T-helper 1 cell treated with Interleukin-12 subunit alpha and Interleukin-12 subunit beta and Interleukin-4 antibody, amounts not matched to agents 30 μg/mL and 1 μg/mL, for 36 hours (primary cell): ENCODE measurements at regions not wholly inside any gene's neighbourhood (a gene's known extent, or its start where the extent isn't known, plus 50 kb on each side); places are given as distances from the start of the nearest gene placed in this dataset.
A peak's percentile ranks its signal among the peaks of the same experiment; 100 is the strongest.
"Not testable (repeated sequence)": the region's sequence is repeated elsewhere in the genome, so short reads cannot be mapped to it uniquely, and the experiment has no call there.

Experiments
- H3K27ac Mint-ChIP-seq: one replicate; pipeline ENCODE4 v1.8.0; 2021; ENCODE audit warnings: mild to moderate bottlenecking, mixed read lengths
- H3K27me3 Mint-ChIP-seq: one replicate; pipeline ENCODE4 v1.8.0; 2021; ENCODE audit warnings: low read depth, mixed read lengths
- H3K36me3 Mint-ChIP-seq: one replicate; pipeline ENCODE4 v1.8.0; 2021; ENCODE audit warnings: low read depth, mixed read lengths
- H3K4me1 Mint-ChIP-seq: one replicate; pipeline ENCODE4 v1.8.0; 2021; ENCODE audit warnings: low read depth, mixed read lengths
- H3K4me3 Mint-ChIP-seq: one replicate; pipeline ENCODE4 v1.8.0; 2021; ENCODE audit warnings: mild to moderate bottlenecking, moderate library complexity, mixed read lengths
- H3K9me3 Mint-ChIP-seq: one replicate; pipeline ENCODE4 v1.8.0; 2021; ENCODE audit warnings: mixed read lengths

DNA sequence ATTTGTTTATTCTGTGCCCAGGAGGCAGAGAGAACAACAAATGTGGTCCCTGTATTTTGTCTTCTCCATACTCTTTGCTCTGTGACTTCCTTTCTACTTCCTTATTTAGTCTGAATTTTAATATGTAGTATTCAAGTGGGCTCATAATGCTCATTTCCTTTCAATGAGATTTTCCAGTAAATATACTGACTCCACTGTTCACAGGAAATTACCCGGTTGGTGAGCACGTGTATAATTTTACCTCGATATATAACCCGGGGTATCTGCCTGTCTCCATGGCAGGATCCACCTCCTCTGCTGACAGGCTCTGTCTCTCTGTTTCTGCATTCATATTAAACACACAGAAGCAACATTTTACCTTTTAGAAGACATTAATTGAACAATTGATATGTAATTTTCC is 166.0 kb downstream of the SLC38A4 start:
- Mint-ChIP-seq H3K36me3 (no peaks in the 10 kb centered on the region), H3K27ac (peak overlapping the region; percentile 57), H3K4me1 (peaks cover 31% of the 10 kb centered on the region), H3K4me3 (peak overlapping the region; percentile 5), H3K9me3 (no peaks in the 10 kb centered on the region), H3K27me3 (no peaks in the 10 kb centered on the region)

DNA sequence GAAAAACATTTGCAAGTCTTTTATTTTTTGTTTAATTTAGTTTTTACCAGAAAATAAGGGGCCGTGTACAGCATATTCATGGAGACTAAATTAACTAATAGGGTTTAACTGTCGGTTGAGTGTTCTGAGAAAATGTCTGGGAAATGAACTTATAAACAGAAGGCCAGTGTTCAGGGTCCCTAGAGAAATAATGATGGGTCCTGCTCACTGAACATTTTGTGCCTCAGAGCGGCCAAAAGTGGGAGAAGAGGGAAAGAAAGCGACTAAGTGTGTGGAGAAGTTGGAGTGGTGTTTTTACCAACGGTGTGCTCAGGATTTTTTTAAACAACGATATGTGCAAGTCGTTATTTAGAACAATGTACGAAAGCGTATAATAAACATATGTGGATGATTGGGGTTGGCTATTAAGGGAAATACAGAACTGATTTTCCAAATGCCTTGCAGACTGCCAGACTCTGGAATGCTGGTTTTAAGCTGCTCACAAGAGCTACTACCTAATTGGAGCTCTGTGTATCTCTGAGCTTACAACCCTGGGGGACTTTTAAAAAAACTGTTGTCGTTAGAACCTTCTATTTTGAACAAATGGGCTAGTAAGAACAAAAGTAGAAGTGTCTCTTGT is 166.7 kb downstream of the SLC38A4 start:
- Mint-ChIP-seq H3K9me3 (no peaks in the 10 kb centered on the region), H3K27me3 (no peaks in the 10 kb centered on the region), H3K4me1 (peaks cover 28% of the 10 kb centered on the region), H3K36me3 (no peaks in the 10 kb centered on the region), H3K27ac (no peak overlapping the region), H3K4me3 (no peak overlapping the region)

DNA sequence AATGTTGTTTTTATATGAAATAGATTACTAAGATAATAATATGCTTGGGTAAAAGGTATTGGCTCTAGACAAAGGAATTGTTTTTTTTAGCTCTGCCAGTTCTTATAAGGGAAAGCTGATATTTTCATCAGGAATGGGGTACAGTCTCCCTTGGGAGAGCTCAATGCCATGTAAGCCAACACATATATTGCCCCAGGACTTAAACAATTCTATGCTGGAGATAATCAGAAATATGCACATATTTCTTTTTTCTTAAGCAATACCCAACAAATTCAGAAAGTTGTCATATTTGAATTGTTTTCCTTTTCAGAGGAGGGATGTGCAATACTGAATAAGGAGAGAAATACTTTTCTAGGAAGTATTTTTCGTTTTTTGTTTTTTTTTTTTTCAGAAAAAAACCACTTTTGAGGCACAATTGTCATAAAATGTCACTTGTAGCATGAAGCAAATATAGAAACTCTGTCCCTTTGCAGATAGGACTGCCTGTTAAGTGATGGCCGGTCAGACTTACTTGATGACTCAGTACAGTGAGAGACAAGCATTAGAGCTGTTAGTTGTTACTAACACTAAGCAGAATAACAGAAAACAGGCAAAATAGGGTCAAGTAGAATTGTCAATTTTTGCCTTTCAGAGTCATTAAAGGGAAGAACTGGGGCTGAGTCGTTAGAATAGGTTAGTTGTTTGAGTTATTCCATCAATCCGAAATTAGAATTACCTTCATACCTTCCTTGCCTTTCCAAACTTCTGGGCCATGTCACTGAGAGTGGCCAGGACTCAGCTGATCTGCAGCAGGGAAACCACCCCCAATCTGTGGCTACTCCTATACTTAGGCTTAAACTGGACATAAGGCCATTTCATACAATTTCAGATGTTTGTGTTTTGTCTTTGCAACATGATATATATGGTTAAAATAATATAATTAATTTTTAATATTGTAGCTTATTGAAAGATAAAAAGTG is 168.1 kb downstream of the SLC38A4 start:
- no peak overlapping the region for H3K27ac Mint-ChIP-seq
- H3K4me3 Mint-ChIP-seq, result no peak overlapping the region
- peaks cover 4% of the 10 kb centered on the region for H3K9me3 Mint-ChIP-seq
- H3K4me1 Mint-ChIP-seq, result peaks cover 25% of the 10 kb centered on the region
- H3K36me3 Mint-ChIP-seq, result peaks cover 3% of the 10 kb centered on the region
- H3K27me3 Mint-ChIP-seq, result no peaks in the 10 kb centered on the region

DNA sequence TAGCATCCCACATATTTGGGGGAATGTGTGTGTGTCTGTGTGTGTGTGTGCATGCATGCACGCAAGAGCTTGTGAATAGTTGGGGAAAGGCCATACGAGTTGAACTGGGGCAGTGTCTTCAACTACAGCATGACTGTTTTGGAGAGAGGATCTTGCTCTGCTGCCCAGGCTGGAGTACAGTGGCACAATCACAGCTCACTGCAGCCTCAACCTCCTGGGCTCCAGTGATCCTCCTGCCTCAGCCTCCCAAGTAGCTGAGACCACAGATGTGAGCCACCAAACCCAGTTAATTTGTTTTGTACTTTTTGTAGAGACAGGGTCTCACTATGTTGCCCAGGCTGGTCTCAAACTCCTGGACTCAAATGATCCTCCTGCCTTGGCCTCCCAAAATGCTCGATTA is 169.8 kb downstream of the SLC38A4 start:
- H3K4me1 Mint-ChIP-seq, result peaks cover 18% of the 10 kb centered on the region
- not testable (repeated sequence) for H3K4me3 Mint-ChIP-seq, H3K27ac Mint-ChIP-seq, H3K27me3 Mint-ChIP-seq, H3K9me3 Mint-ChIP-seq, H3K36me3 Mint-ChIP-seq

DNA sequence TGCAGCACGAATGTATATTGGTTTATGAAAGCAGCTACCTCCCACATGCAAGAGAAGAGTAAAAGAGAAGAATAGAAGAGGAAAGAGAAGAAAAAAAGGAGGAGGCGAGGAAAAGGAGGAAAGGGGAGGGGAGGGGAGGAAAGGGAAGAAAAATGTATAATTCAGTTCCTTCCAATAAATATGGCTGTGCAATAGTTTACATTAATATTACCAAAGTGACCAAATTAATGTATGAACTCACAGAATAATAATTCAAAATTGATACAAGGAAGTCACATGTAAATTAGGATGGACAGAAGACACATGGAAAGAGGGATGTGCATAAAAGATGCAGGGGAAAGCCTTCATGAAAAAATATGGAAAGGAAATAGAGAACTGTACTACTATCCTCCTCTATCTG is 172.5 kb downstream of the SLC38A4 start:
- no peaks in the 10 kb centered on the region for H3K27me3 Mint-ChIP-seq
- peaks cover 14% of the 10 kb centered on the region for H3K9me3 Mint-ChIP-seq
- no peak overlapping the region for H3K27ac Mint-ChIP-seq
- H3K4me1 Mint-ChIP-seq, result no peaks in the 10 kb centered on the region
- peaks cover 6% of the 10 kb centered on the region for H3K36me3 Mint-ChIP-seq
- H3K4me3 Mint-ChIP-seq, result no peak overlapping the region

DNA sequence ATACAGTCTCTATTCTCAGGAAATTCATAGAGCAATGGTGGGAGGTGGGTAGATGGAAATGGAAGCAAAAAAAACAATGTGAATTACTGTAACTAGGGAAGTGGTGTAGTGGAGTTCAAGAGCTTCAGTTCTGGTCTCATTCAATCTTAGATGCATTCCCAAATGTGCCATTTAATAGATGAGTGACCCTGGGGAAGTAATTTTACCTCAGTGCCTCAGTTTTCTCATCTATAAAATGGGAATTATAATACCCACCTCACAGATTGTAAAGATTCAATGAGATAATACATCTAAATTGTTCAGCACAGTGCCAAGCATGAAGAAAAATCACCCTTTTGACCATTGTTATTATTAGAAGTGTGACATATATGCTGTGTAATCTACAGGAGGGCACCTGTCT is 173.1 kb downstream of the SLC38A4 start:
- no peak overlapping the region for H3K27ac Mint-ChIP-seq
- H3K36me3 Mint-ChIP-seq, result peaks cover 9% of the 10 kb centered on the region
- no peak overlapping the region for H3K4me3 Mint-ChIP-seq
- no peaks in the 10 kb centered on the region for H3K4me1 Mint-ChIP-seq
- peaks cover 15% of the 10 kb centered on the region for H3K9me3 Mint-ChIP-seq
- H3K27me3 Mint-ChIP-seq, result no peaks in the 10 kb centered on the region

DNA sequence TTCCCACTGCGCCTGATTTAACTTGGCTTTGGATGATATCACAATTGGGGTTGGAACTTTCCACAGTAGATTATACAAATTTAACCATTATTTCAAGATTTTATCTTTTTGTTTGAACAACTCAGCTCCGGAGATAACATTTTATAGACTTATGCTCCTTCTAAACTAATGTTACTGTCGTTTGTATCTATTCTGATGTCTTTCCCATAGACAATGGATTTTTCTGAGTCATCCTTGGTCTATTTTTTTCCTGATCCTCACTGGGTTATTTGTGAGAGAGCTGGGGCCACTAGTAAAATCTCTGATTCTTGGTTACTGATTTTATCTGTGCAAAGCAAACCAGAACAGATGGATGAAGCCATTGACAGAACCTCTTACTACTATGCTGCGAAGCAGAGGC is 175.1 kb downstream of the SLC38A4 start:
- H3K27me3 Mint-ChIP-seq, result no peaks in the 10 kb centered on the region
- no peak overlapping the region for H3K4me3 Mint-ChIP-seq
- H3K4me1 Mint-ChIP-seq, result no peaks in the 10 kb centered on the region
- H3K27ac Mint-ChIP-seq, result no peak overlapping the region
- peaks cover 35% of the 10 kb centered on the region for H3K9me3 Mint-ChIP-seq
- peaks cover 11% of the 10 kb centered on the region for H3K36me3 Mint-ChIP-seq

DNA sequence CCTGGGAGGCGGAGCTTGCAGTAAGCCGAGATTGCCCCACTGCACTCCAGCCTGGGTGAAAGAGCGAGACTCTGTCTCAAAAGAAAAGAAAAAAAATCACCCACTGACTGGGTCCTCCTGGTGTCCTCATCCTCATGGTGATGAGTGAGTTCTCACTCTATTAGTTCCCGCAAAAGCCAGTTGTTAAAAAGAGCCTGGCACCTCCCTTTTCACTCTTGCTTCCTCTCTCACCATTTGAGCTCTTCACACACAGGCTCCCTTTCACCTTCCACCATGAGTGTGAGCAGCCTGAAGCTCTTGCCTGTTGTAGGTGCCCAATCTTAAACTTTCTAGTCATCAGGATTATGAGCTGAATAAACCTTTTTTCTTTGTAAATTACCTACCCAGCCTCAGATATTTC is 176.4 kb downstream of the SLC38A4 start:
- peaks cover 35% of the 10 kb centered on the region for H3K9me3 Mint-ChIP-seq
- no peaks in the 10 kb centered on the region for H3K27me3 Mint-ChIP-seq
- peaks cover 11% of the 10 kb centered on the region for H3K36me3 Mint-ChIP-seq
- H3K4me1 Mint-ChIP-seq, result no peaks in the 10 kb centered on the region
- H3K4me3 Mint-ChIP-seq, result no peak overlapping the region
- H3K27ac Mint-ChIP-seq, result no peak overlapping the region

DNA sequence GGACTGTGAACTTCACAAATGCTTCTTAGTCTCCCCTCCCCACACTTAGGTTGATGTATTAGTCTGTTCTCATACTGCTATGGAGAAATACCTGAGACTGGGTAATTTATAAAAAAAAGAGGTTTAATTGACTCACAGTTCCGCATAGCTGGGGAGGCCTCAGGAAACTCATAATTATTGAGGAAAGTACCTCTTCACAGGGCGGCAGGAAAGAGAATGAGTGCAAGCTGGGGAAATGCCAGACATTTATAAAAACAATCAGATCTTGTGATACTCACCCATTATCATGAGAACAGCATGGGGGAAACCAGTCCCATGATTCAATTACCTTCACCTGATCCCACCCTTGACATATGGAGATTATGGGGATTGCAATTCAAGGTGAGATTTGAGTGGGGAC is 178.8 kb downstream of the SLC38A4 start:
- no peak overlapping the region for H3K4me3 Mint-ChIP-seq
- H3K4me1 Mint-ChIP-seq, result no peaks in the 10 kb centered on the region
- peaks cover 8% of the 10 kb centered on the region for H3K36me3 Mint-ChIP-seq
- peaks cover 46% of the 10 kb centered on the region for H3K9me3 Mint-ChIP-seq
- H3K27me3 Mint-ChIP-seq, result no peaks in the 10 kb centered on the region
- no peak overlapping the region for H3K27ac Mint-ChIP-seq

DNA sequence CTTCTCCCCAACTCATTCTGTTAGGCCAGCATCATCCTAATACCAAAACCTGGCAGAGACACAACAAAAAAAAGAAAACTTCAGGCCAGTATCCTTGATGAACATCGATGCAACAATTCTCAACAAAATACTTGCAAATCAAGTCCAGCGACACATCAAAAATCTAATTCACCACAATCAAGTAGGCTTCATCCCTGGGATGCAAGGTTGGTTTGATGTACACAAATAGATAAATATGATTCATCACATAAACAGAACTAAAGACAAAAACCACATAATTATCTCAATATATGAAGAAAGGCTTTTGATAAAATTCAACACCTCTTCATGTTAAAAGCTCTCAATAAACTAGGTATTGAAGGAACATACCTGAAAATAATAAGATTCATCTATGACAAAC is 184.1 kb downstream of the SLC38A4 start:
- not testable (repeated sequence) for H3K27me3 Mint-ChIP-seq, H3K4me3 Mint-ChIP-seq, H3K27ac Mint-ChIP-seq, H3K4me1 Mint-ChIP-seq
- H3K9me3 Mint-ChIP-seq, result peaks cover 66% of the 10 kb centered on the region
- peaks cover 23% of the 10 kb centered on the region for H3K36me3 Mint-ChIP-seq

DNA sequence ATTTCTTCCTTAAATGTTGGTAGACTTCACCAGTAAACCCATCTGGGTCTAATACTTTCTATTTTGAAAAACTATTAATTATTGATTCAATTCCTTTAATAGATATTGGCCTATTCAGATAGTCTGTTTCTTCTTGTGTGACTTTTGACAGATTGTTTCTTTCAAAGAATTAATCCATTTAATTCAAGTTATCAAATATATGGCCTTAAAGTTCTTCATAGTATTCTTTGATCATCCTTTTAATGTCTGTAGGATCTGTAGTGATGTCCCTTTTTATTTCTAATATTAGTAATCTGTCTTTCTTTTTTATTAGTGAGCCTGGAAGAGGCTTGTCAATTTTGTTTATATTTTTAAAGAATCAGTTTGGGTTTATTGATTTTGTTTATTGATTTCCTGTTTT is 190.0 kb downstream of the SLC38A4 start:
- no peak overlapping the region for H3K27ac Mint-ChIP-seq
- no peak overlapping the region for H3K4me3 Mint-ChIP-seq
- H3K4me1 Mint-ChIP-seq, result peaks cover 2% of the 10 kb centered on the region
- H3K9me3 Mint-ChIP-seq, result peaks cover 53% of the 10 kb centered on the region
- peaks cover 36% of the 10 kb centered on the region for H3K36me3 Mint-ChIP-seq
- H3K27me3 Mint-ChIP-seq, result no peaks in the 10 kb centered on the region

DNA sequence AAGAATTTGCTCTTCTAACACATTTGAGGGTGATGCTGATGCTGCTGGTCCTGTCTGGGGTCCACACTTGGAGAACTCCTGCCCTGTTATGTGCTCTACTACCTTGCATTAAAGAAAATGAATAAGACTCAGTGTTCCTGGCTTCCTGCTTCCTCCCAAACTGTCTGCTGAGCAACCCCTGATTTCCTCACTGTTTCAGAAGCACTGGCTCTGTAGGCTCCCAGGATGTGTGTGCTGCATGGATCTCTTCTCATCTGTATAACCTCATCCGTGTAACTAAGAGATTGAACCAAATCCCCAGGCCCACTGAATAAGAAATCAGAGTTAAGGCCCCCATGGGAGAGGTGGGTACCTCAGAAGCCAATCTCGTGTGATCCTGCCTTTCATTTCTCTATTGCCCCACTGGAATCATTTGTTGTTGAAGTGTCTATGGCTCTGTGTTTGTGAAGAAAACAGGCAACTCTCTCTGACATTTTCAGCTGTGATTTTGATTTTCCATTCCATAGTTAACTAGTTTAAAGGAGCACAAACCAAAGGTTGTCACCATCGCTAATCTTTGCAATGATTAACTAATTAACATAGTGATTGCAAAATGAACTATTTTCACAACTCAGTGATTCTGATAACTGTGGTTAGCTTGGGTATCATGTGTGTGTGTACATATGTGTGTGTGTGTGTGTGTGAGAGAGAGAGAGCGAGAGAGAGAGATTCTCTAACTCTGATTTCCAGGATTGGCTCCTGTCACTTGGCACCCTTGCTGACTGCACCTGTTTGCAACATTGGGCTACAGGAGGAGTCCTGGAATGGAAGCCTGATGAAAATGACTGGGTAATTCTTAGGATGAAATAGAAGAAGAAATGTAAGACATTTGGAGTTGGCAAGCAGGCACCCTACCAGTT is 196.2 kb downstream of the SLC38A4 start:
- no peaks in the 10 kb centered on the region for H3K27me3 Mint-ChIP-seq
- H3K27ac Mint-ChIP-seq, result peak overlapping the region; percentile 50

DNA sequence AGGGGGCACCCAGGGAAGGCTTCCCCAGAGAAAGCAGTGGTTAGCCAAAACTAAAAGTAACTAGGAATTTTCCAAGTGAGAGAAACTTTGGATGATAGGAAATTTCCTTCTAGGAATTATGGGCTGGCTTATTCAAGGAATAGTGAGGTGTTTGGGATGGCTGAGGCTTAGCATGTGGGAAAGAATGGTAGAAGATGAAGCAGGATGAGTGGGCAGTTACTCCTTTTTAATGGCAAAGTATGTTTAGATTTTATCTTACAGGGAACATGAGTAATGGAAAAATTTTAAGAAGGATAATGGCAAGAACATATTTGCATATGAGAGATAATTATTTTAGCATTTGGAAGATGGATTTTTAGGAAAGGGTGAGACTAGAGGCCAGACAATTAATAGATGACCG is 197.6 kb downstream of the SLC38A4 start:
- Mint-ChIP-seq H3K4me1 (peaks cover 9% of the 10 kb centered on the region), H3K36me3 (peaks cover 18% of the 10 kb centered on the region), H3K9me3 (peaks cover 5% of the 10 kb centered on the region), H3K4me3 (no peak overlapping the region), H3K27ac (no peak overlapping the region), H3K27me3 (no peaks in the 10 kb centered on the region)

More for the DNA sequence above, 196.2 kb downstream of the SLC38A4 start:
- Mint-ChIP-seq H3K36me3 (peaks cover 23% of the 10 kb centered on the region), H3K4me3 (no peak overlapping the region), H3K9me3 (peaks cover 13% of the 10 kb centered on the region), H3K4me1 (peaks cover 9% of the 10 kb centered on the region)

DNA sequence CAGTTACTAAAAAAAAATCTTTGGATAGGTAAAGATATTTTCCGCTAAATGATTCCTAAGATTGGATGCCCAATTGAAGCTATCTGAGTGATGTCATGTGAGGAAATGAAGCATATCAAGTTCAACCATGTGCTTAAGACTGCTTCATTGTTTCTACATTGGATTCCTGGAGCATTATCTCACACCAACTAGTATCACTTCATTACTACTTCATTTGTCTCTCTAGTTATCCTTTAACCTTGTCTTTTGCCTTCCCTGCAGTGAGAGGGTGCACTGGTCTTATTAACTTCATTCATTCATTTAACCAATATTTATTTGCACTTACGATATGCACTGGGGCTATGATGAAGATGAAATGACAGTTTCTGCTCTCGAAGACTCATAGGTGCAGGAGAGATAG is 198.1 kb downstream of the SLC38A4 start:
- Mint-ChIP-seq H3K27ac (no peak overlapping the region), H3K9me3 (peaks cover 5% of the 10 kb centered on the region), H3K27me3 (no peaks in the 10 kb centered on the region), H3K36me3 (peaks cover 16% of the 10 kb centered on the region), H3K4me1 (peaks cover 9% of the 10 kb centered on the region), H3K4me3 (no peak overlapping the region)
